Mucosa of descending colon (tissue), 3 donors: ENCODE measurements at regions not wholly inside any gene's neighbourhood (a gene's known extent, or its start where the extent isn't known, plus 50 kb on each side); places are given as distances from the start of the nearest gene placed in this dataset.

Experiments used
- ATAC-seq: fragments of 200-7000 bp; cut with Tn5 transposase; one replicate; pipeline ENCODE4 v1.9.1; 2020; ENCODE audit warnings: mild to moderate bottlenecking, moderate library complexity
- DNase-seq, 3 donors: peaks; one replicate each; pipeline ENCODE4 v3.0.0-alpha.2; 2020
- H3K36me3 ChIP-seq: fragments of 200-600 bp; one replicate; pipeline ENCODE4 v1.8.0; 2021; ENCODE audit warnings: low read depth, mild to moderate bottlenecking
- H3K4me1 ChIP-seq: fragments of 200-600 bp; one replicate; pipeline ENCODE4 v1.8.0; 2021; ENCODE audit warnings: low read depth, mild to moderate bottlenecking
- H3K4me3 ChIP-seq: fragments of 200-600 bp; one replicate; pipeline ENCODE4 v1.8.0; 2021; ENCODE audit warnings: mild to moderate bottlenecking
- H3K9me3 ChIP-seq: fragments of 200-600 bp; one replicate; pipeline ENCODE4 v1.8.0; 2021; ENCODE audit warnings: mild to moderate bottlenecking
- intact Hi-C, 2 donors: fragments of 100-400 bp; cut with DNase I in 1 of 2; cut with micrococcal nuclease in 1 of 2; formaldehyde crosslinking; loops; one replicate each; pipeline versions ENCODE4 v1.11.0 to v1.11.1; 2022; cut with DNase I, micrococcal nuclease
- TF ChIP-seq, protein P1 (sequence below): fragments of 200-600 bp; IDR thresholded peaks from one replicate; pipeline ENCODE4 v1.8.0; 2022; ENCODE audit warnings: antibody characterized with exemption, mild to moderate bottlenecking
- donor health status: DM: no; HTN: no; CAD: no; lungs with moderate emphysema.
- donor health status: DM: no; HTN: no; CAD: no.
- donor health status: DM: no; HTN: yes; CAD: no.

DNA sequence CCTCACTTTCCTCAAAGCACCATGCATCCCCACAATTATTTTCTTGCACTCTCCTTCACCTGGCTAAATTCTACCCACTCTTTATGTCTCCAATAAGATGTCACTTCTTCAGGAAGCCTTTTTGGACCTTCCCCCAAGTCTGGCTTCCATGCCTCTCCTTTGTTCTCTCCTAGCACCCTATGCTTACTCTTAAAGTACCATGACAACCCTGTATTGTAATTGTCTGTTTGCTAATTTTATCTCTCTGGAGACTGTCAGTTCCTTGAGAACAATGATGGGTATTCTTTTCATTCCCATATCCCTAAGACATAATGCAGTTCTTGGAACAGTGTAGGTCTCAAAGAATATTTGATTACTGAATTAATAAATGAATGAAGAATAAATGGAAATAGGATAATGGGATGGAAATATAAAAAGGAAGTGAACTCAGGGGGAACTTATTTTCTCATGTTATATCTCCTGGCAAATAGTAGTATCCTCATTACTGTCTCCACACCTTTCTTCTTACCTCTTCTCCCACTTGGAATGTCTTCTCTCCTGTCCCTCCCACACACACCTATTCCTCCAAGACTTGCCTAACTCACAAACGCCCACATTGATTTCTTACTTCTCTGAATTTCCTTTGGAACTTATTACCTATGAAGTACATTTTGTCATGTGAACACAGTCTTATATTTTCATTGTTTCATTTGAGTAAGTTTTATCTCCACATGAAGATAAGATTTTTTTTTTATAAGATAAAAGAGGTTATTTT lies 499.1 kb downstream of the NFIB start:
- Histone ChIP-seq H3K4me3 (no peak overlapping the region), H3K36me3 (no peaks in the 10 kb centered on the region), H3K9me3 (peaks cover 2% of the 10 kb centered on the region), H3K4me1 (no peaks in the 10 kb centered on the region)
- ATAC-seq (no peak), DNase-seq (no peak)
- intact Hi-C loops: no loop called here
- TF ChIP-seq, protein P1, sequence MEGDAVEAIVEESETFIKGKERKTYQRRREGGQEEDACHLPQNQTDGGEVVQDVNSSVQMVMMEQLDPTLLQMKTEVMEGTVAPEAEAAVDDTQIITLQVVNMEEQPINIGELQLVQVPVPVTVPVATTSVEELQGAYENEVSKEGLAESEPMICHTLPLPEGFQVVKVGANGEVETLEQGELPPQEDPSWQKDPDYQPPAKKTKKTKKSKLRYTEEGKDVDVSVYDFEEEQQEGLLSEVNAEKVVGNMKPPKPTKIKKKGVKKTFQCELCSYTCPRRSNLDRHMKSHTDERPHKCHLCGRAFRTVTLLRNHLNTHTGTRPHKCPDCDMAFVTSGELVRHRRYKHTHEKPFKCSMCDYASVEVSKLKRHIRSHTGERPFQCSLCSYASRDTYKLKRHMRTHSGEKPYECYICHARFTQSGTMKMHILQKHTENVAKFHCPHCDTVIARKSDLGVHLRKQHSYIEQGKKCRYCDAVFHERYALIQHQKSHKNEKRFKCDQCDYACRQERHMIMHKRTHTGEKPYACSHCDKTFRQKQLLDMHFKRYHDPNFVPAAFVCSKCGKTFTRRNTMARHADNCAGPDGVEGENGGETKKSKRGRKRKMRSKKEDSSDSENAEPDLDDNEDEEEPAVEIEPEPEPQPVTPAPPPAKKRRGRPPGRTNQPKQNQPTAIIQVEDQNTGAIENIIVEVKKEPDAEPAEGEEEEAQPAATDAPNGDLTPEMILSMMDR: no peak

- no peak for DNase-seq
- TF ChIP-seq, protein P1: no peak
- Histone ChIP-seq H3K4me3 (no peak overlapping the region), H3K4me1 (no peaks in the 10 kb centered on the region), H3K36me3 (no peaks in the 10 kb centered on the region), H3K9me3 (no peaks in the 10 kb centered on the region)
- intact Hi-C loops: no loop called here
- ATAC-seq: no peak
Observed at GRCh38 chr9:13811876-13812275, 502.1 kb downstream of the NFIB start.

DNA sequence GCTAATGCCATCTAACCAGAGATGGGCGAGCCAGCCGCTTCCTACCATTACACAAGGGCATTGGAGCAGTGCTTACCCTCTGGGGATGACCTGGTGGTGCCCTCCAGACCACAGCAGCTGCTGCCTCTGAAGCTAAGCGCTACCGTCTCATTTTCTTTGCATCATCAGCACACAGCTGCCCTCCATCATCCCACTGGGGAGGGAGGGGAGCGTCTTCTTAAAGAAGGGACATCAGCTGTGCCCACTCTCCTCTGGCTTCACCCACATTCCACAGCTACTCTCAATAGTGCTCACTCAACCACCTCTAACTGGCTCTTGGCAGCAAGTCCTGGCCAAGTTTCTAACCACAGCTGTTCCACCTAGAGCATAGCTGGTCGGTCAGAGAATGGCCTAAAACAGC lies 503.4 kb downstream of the NFIB start:
- intact Hi-C loops: no loop called here
- Histone ChIP-seq H3K4me1 (no peaks in the 10 kb centered on the region), H3K36me3 (no peaks in the 10 kb centered on the region), H3K4me3 (no peak overlapping the region), H3K9me3 (no peaks in the 10 kb centered on the region)
- no peak for DNase-seq
- TF ChIP-seq, protein P1: no peak
- ATAC-seq: no peak

- TF ChIP-seq, protein P1: no peak
- intact Hi-C loops: no loop called here
- DNase-seq (no peak), ATAC-seq (no peak)
- no peaks in the 10 kb centered on the region for H3K9me3 ChIP-seq
- no peaks in the 10 kb centered on the region for H3K36me3 ChIP-seq
- H3K4me1 ChIP-seq: no peaks in the 10 kb centered on the region
- no peak overlapping the region for H3K4me3 ChIP-seq
Observed at GRCh38 chr9:13809401-13809800, 504.5 kb downstream of the NFIB start.

- no peaks in the 10 kb centered on the region for H3K4me1 ChIP-seq
- H3K9me3 ChIP-seq: no peaks in the 10 kb centered on the region
- TF ChIP-seq, protein P1: no peak
- no peak for DNase-seq
- ATAC-seq: no peak
- intact Hi-C loops: no loop called here
- H3K4me3 ChIP-seq: no peak overlapping the region
- no peaks in the 10 kb centered on the region for H3K36me3 ChIP-seq
Observed at GRCh38 chr9:13807118-13807517, 506.8 kb downstream of the NFIB start.

GRCh38 chr9:13806714-13807113 lies 507.2 kb downstream of the NFIB start:
- no peak overlapping the region for H3K4me3 ChIP-seq
- DNase-seq (no peak), ATAC-seq (no peak)
- H3K4me1 ChIP-seq: no peaks in the 10 kb centered on the region
- TF ChIP-seq, protein P1: no peak
- no peaks in the 10 kb centered on the region for H3K9me3 ChIP-seq
- H3K36me3 ChIP-seq: no peaks in the 10 kb centered on the region
- intact Hi-C loops: no loop called here
